A673 (cell line): ENCODE measurements at regions not wholly inside any gene's neighbourhood (a gene's known extent, or its start where the extent isn't known, plus 50 kb on each side); places are given as distances from the start of the nearest gene placed in this dataset.

Experiments
- BruUV-seq: library from RNA; stranded (reverse); fragments of 400-500 nt; replicated peaks from 2 replicates; lab custom pipeline; 2021; lab: Mats Ljungman, UMichigan
- CTCF ChIA-PET: fragments of 300-600 bp; sonication (Branson Sonifier 250); formaldehyde crosslinking; loops from one replicate; lab custom pipeline; 2022; ENCODE audit warnings: antibody characterized with exemption; lab: Charles Lee
- POLR2A ChIA-PET: fragments of 300-600 bp; sonication (Branson Sonifier 250); formaldehyde crosslinking; loops from one replicate; lab custom pipeline; 2022; ENCODE audit warnings: antibody characterized with exemption; ENCODE audit not compliant: low non-redundant PET; lab: Charles Lee
- DNase-seq: peaks from one replicate; pipeline ENCODE4 v3.0.0-alpha.2; 2015; ENCODE audit warnings: low spot score
- H3K27ac ChIP-seq: fragments of 200-600 bp; sonication (generic); 2 replicates; pipeline ENCODE4 v1.5.1; 2016; ENCODE audit warnings: mixed run types, low read depth, mild to moderate bottlenecking, mixed read lengths, antibody characterized with exemption, low read length; ENCODE audit not compliant: poor library complexity, severe bottlenecking
- H3K27me3 ChIP-seq: fragments of 200-600 bp; sonication (generic); replicated peaks from 2 replicates; pipeline ENCODE4 v1.6.1; 2017; ENCODE audit warnings: mixed run types, low read depth, mild to moderate bottlenecking, mixed read lengths, antibody characterized with exemption, low read length; ENCODE audit not compliant: insufficient read depth, poor library complexity
- H3K36me3 ChIP-seq: fragments of 200-600 bp; sonication (generic); 2 replicates; pipeline ENCODE4 v1.6.1; 2016; ENCODE audit warnings: mixed run types, mild to moderate bottlenecking, mixed read lengths, antibody characterized with exemption, low read length; ENCODE audit not compliant: insufficient read depth, poor library complexity, severe bottlenecking
- H3K4me1 ChIP-seq: fragments of 200-600 bp; sonication (generic); 2 replicates; pipeline ENCODE4 v1.6.1; 2017; ENCODE audit warnings: mixed run types, mild to moderate bottlenecking, mixed read lengths, antibody characterized with exemption, low read length; ENCODE audit not compliant: insufficient read depth, poor library complexity, severe bottlenecking
- H3K4me3 ChIP-seq: fragments of 200-600 bp; sonication (generic); 2 replicates; pipeline ENCODE4 v1.5.1; 2016; ENCODE audit warnings: low read depth, mixed run types, mild to moderate bottlenecking, mixed read lengths, low read length; ENCODE audit not compliant: poor library complexity, severe bottlenecking
- H3K9me3 ChIP-seq: fragments of 200-600 bp; sonication (generic); 2 replicates; pipeline ENCODE4 v1.6.1; 2016; ENCODE audit warnings: mixed run types, low read depth, mild to moderate bottlenecking, mixed read lengths, antibody characterized with exemption, low read length; ENCODE audit not compliant: poor library complexity, severe bottlenecking
- CTCF ChIP-seq: fragments of 300-800, 200-600 bp; sonication (generic); conservative IDR thresholded peaks from 2 replicates; pipeline ENCODE4 v1.5.1; 2017; ENCODE audit warnings: low read depth, mild to moderate bottlenecking, antibody characterized with exemption, low read length, moderate library complexity, mixed read lengths
- EZH2 ChIP-seq: fragments of 200-600 bp; sonication (generic); IDR thresholded peaks from 2 replicates; pipeline ENCODE4 v1.6.1; 2017; ENCODE audit warnings: borderline replicate concordance, low read depth, mild to moderate bottlenecking, mixed read lengths, antibody characterized with exemption, low read length; ENCODE audit not compliant: poor library complexity, severe bottlenecking
- intact Hi-C: fragments of 100-400 bp; cut with micrococcal nuclease; formaldehyde crosslinking; loops from one replicate; pipeline ENCODE4 v1.10.0; 2022; ENCODE audit not compliant: unreplicated experiment

- TF ChIP-seq CTCF (no peak), EZH2 (no peak)
- Histone ChIP-seq H3K27me3 (no peaks in the 10 kb centered on the region), H3K4me3 (no peak overlapping the region), H3K4me1 (peaks cover 7% of the 10 kb centered on the region), H3K27ac (no peak overlapping the region), H3K36me3 (no peaks in the 10 kb centered on the region), H3K9me3 (no peaks in the 10 kb centered on the region)
- DNase-seq, result no peak
- ChIA-PET CTCF (no interaction called here), POLR2A (no interaction called here)
- no TSS peak for BruUV-seq
- intact Hi-C loops, result no loop called here
Observed at GRCh38 chr2:182585001-182585400, 131.1 kb upstream of the DNAJC10 start.

- BruUV-seq, result no TSS peak
- CTCF ChIA-PET, result no interaction called here
- no peaks in the 10 kb centered on the region for H3K27me3 ChIP-seq
- no peaks in the 10 kb centered on the region for H3K36me3 ChIP-seq
- TF ChIP-seq CTCF (no peak), EZH2 (no peak)
- POLR2A ChIA-PET, result no interaction called here
- no peak overlapping the region for H3K27ac ChIP-seq
- H3K9me3 ChIP-seq, result no peaks in the 10 kb centered on the region
- H3K4me3 ChIP-seq, result no peak overlapping the region
- H3K4me1 ChIP-seq, result peaks cover 7% of the 10 kb centered on the region
- no peak for DNase-seq
- intact Hi-C loops, result no loop called here
Observed at GRCh38 chr2:182585430-182585829, 130.6 kb upstream of the DNAJC10 start.

- no peak for DNase-seq
- TF ChIP-seq EZH2 (no peak), CTCF (peak; percentile 43; the same call in 1 of the 2 replicates)
- ChIA-PET CTCF (interaction anchor here (0.6 kb wide), 1 partner anchor 8 kb away, joined by 3 read pairs; no protein-coding TSS in a partner anchor), POLR2A (interaction anchor here (0.6 kb wide), 1 partner anchor 8 kb away, joined by 6 read pairs; no protein-coding TSS in a partner anchor)
- Histone ChIP-seq H3K9me3 (no peaks in the 10 kb centered on the region), H3K4me1 (peaks cover 7% of the 10 kb centered on the region), H3K36me3 (no peaks in the 10 kb centered on the region), H3K27ac (no peak overlapping the region), H3K27me3 (no peaks in the 10 kb centered on the region), H3K4me3 (no peak overlapping the region)
- intact Hi-C loops, result no loop called here
- no TSS peak for BruUV-seq
Observed at GRCh38 chr2:182586426-182586825, 129.6 kb upstream of the DNAJC10 start.
